ENCODE measurements at regions not wholly inside any gene's neighbourhood (a gene's known extent, or its start where the extent isn't known, plus 50 kb on each side); places are given as distances from the start of the nearest gene placed in this dataset.

- TF ChIP-seq CTCF (IDR thresholded peaks at IDR 0.05) (no peak), POLR2A (IDR thresholded peaks at IDR 0.05) (no peak)
These were observed 65.8 kb upstream of the ATL2 start for GRCh38 chr2:38442643-38443541.
